ENCODE measurements at regions not wholly inside any gene's neighbourhood (a gene's known extent, or its start where the extent isn't known, plus 50 kb on each side); places are given as distances from the start of the nearest gene placed in this dataset.

GRCh38 chr2:136696438-136696837, 68.9 kb upstream of the THSD7B start:
- no peak for TF ChIP-seq CTCF (conservative IDR thresholded peaks at IDR 0.05 in 1 of 2, IDR thresholded peaks at IDR 0.05 in 1 of 2; ENCODE audit: extremely low read depth in 1 of 2, insufficient read depth in 1 of 2, low read depth in 1 of 2, low read length in 2 of 2)
- TF ChIP-seq EZH2 (IDR thresholded peaks at IDR 0.05; ENCODE audit: borderline replicate concordance, low read length), result no peak

Data from mammary epithelial cell (primary cell).